Ammon's horn (tissue), 1 donor: ENCODE measurements at regions not wholly inside any gene's neighbourhood (a gene's known extent, or its start where the extent isn't known, plus 50 kb on each side); places are given as distances from the start of the nearest gene placed in this dataset.

Experiments used
- DNase-seq: peaks from one replicate; pipeline ENCODE4 v3.0.0-alpha.2; 2016; ENCODE audit warnings: low spot score

DNA sequence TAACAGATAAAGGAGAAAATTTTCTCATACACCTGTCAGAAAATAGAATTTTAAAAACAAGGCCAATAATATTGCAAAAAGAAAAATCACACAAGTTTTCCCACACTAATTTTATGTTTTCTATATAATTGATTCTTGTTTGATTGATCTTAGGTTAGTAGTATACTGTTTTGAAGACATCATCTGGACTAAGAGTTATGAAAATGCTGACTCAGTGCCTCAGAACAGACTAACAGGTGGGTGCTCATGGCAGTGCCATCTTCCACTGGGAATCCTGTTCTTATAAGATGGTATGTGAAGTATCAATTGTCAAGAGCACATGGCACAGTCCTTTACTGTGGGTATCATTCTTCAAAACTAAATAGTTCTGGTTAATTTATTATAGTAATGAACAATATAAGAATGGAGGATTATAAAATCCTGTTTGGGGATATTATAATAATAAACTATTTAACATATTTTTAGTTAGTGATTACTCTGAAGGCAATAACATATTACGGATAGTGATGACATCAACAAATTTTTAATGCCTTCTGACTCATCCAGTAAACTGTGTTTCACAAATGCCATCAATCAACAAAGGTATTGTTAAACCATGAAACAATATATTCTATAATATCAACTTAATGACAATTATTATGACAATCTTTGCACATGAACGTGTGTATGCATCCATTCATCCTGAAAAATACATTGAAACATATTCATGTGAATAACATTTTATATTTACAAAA is 384.6 kb upstream of the KHDRBS2 start:
- no peak for DNase-seq

DNA sequence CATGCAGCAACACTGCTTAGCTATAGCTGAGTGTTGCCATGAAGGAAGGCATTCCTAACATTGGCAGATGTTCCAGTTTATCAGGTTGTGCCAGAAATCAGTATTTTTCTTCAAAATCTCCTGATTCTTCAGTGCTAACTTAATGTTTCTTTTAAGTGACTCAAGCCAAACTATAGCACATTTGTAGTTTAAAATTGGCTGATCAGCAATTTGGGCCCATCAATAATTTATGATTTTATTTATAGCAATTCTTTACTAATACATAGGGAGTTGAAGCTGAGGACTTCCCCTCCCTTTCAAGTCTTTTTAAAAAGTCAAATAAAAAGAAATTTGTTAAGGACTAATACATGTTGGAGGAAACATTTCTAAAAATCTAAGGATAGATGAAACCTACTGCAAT is 383.8 kb upstream of the KHDRBS2 start:
- no peak for DNase-seq

DNA sequence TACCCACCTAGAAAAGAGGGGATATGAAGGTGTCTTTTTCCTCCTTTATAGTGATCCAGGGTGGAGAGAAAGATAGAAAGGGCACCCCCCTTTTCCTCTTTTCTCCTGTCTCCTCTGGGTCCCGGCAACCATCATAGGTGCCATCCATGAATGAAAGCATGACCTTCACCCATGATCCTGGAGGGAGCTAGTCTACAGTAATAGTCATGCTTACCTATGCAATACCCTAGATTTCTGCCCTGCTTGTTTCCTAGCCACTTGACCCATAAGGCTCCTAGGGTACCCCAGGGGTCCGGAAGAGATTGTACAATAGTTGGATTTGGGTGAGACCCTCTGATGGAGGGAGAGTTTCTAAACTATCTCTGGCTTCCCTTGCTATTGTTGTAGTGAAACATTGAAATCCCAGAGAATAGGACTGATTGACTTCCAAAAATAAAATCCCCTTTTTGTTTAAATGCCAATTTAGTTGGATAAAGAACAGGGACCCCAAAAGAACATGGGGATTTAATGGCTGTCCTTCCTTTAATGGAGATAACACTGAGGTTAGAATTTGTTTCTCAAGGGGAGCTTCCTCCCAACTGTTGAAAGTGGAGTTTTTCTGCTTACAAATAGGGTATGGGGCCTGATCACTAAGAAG is 366.8 kb upstream of the KHDRBS2 start:
- DNase-seq = no peak

DNA sequence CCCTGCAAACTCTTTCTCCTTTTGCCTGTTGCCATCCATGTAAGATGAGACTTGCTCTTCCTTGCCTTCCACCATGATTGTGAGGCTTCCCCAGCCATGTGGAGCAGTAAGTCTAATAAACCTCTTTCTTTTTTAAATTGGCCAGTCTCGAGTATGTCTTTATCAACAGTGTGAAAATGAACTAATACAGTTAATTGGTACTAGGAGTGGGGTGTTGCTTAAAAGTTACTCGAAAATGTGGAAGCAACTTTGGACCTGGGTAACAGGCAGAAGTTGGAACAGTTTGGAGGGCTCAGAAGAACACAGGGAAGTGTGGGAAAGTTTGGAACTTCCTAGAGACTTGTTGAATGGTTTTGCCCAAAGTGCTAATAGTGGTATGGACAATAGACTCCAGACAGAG is 359.2 kb upstream of the KHDRBS2 start:
- DNase-seq = no peak

DNA sequence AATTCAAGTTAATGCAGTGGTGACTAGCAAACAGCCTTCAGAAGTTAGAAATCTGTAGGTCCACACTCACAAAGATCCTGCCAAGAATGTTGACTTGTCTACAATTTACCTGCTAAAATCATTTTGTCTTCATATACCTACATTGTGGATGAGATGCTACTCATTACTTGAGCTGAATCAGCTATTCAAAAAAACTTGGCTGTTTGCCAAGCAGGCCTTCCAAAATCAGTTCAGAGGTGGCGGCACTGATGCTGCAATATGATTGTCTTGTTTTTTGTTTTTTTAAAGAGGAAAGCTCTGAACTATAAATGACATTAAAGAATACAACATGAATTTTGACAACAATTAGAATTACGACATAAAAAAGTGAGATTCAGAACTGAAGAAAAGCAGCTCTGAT is 354.7 kb upstream of the KHDRBS2 start:
- DNase-seq = no peak

DNA sequence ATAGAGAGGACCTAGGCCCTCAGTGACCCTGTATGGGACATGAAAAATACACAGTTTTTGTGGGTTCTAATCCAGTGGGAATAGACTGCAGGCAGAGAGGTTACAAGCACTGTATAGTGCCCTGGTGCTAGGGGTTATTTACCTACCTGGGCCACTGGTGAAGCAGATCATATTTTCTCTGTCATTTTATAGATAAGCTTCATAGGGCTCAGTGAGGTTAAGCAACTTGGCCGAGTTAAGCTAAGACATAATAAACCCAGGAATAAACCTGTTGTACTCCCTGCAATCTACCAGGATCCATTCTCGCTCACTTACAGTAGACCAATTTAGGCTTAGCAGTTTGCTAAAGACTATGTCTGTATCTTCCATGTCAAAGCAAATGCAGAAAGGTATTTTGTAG is 340.6 kb upstream of the KHDRBS2 start:
- no peak for DNase-seq

DNA sequence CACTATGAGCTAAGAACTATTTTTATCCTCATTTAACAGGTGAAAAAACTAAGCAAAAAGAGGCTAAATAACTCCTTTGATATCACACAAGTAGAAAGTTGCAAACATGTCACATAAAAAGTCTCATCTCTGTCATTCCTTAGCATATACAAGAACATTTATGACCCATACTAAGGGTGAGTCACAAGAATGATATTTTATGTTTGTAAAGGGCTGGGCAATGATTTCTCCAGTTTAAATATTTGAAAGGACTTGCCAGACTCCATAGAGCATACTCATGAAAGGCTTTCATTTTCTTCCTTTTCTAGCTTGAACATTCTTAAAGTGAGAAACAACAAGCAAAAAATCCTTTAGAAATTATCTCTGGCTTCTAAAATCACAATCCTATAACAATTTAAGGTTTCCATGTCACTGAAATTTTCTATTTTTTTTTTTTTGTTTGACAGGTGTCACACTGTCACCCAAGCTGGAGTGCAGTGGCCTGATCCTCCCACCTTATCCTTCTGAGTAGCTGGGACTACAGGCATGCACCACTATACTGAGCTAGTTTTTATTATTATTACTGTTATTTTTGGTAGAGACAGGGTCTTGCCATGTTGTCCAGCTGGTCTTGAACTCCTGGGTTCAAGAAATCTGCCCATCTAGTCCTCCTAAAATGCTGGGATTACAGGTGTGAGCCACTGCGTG is 338.0 kb upstream of the KHDRBS2 start:
- DNase-seq = no peak

DNA sequence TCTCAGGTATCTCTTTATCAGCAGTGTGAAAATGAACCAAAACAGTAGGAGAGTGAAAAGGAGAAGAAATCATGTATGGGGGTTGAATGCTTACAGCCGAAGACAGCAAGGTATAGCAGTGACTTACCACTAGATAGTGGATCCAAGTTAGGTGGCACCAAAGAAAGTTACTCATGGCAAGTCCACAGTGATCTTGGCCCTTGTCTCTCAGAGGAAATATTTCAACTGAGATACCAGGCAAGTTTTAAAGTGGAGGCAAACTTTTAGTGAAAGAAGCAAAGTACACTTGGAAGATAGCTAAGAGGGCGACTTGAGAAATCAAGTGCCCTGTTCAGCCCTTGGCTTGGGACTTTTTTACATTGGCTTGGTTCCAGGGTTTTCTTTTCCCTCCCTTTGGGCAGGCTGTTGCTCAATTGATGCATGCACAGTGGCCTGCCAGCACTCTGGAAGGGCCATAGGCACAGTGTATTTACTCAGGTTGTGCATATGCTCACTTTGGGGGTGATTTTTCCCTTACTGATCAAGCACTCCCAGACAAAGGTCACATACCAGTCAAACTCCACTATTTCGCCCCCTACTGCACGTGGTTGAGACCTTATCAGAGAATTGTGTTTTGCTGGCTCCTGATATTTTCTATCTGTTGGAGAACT is 329.5 kb upstream of the KHDRBS2 start:
- no peak for DNase-seq

DNA sequence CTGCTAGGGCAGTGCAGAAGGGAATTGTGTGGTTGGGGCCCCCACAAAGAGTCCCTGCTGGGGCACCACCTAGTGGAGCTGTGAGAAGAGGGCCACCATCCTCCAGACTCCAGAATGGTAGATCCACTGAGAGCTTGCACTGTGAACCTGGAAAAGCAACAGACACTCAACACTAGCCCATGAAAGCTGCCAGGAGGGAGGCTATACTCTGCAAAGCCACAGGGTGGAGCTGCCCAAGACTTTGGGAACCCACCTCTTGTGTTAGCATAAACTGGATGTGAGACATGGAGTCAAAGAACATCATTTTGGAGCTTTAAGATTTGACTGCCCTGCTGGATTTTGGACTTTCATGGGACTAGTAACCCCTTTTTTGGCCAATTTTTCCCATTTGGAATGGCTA is 328.4 kb upstream of the KHDRBS2 start:
- no peak for DNase-seq

DNA sequence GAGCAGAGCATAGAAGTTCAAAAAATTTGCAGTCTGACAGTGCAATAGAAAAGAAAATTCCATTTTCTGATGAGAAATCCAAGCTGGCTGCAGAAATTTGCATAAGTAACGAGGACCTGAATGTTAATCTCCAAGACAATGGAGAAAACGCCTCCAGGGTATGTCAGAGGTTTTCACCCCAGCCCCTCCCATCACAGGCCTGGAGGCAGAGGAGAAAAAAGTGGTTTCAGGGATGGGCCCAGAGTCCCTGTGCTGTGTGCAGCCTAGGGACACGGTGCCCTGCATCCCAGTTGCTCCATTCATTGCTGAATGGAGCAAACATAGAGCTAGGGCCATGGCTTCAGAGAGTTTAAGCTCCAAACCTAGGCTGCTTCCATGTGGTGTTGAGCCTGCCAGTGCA is 327.9 kb upstream of the KHDRBS2 start:
- no peak for DNase-seq

DNA sequence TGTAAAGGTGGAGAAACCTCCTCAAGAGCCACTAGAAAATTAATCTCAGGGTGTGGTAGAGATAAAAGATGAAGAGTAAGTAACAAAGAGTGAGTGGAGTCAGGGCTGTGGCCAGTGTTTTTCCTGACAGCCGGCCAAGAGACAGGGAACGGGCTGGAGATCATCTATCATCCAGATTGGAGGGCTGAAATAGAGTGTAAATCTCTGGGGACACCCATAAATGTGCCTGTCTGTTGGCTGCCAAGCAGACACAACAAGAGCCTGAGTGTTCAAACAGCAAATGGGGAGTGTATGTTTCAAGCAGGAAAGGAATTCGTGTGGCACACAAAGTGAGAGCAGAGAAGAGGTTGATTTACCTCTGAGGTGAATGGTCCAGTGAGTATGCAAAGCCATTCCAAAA is 326.4 kb upstream of the KHDRBS2 start:
- no peak for DNase-seq

DNA sequence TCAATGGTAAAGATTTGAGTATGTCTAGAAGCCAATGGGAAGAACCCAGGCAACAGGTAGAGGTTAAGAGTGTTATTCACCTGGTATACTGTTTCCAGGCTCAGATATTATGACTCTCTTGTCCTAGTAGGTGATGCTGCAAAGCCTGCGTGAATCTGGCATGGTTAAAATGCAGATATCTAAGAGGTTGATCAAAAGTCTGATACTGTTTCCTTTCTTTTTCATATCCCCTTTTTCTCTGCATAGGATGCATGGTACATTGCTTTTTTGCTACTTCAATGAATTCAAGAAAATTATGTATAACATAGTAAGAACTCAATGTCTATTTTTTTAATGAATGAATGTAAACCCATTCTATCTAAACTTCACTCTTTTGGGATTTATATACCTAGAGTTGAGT is 284.3 kb upstream of the KHDRBS2 start:
- DNase-seq = no peak

DNA sequence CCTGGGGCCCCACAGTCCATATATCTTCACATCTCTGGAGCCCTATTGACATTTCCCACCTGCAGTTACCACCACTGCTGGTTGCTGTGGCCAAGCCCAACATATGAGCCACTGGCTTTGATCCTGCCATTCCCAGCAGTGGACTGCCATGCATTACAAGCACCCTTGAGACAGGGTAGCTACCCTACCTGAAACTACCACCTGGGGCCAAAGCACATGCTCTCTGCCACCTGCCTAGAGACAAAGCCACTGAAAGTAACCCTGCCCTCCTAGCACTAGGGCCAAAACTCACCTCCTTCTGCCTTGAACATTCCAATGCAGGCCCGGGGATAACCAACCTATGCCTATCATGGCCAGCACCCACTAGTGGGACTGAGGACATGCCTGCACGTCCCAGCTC is 255.5 kb upstream of the KHDRBS2 start:
- DNase-seq = no peak

DNA sequence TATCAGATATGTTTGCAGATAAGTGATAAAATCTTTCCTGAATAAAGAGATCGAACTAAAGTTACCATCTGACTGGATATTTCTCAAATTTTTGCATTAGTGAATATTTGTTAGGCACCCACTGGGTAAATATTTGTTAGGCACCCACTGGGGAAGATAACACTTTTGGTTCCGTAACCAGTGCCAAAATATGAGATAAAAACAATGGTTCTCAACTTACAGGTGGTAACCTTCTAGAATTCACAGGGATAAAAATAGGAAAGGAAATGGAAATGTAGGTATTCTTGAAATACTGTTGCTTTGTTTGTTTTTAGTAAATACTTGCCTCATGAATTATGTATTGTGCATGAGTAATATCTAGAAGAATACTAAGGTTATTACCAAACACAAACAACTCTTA is 245.0 kb upstream of the KHDRBS2 start:
- no peak for DNase-seq

DNA sequence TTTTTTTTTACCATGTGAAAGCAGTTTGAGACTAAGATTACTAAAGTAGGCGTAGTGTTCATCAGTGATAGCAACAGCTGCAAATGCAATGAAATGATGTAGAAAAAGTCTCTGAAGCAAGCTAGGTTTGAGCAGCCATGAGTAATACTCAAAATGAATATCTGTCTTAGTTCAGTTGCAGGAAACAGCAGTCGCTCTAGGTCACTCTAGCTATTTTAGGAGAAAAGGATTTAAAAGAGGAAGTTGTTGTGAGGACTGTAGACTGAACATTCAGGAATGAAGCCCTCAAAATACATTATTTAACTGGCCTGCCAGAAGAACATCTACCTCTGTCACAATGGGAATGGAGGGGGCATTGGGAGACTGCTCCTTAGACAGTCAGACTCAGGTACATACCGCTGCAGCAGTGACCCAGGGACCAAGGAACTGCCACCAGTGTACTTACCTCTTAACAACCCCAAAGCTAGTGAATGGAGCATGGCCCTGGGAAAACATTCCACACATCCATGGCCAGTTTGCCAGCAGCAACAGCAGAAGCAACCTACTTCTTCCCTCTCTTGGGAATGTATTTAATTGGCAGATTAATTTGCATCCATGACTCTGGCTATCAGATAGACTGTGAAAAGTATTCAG is 243.0 kb upstream of the KHDRBS2 start:
- DNase-seq = no peak

DNA sequence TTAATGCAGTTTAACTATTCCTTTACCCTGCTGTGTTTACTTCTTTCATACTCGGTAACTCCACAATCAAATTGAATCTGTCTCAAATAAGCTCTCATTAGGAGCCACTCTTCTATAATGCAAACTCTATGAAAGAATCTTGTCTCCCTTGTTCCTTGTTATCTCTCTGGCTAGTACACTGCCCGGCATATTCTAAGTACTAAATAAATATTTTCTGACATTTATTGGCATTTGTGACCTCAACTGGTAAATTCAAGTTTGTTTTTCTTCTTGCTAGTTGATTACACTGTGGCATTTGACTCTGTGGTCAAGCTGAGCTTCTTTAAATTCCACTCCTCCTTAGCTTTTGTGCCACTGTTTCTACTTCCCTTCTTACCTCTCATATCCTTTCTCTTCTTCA is 237.6 kb upstream of the KHDRBS2 start:
- DNase-seq = no peak

DNA sequence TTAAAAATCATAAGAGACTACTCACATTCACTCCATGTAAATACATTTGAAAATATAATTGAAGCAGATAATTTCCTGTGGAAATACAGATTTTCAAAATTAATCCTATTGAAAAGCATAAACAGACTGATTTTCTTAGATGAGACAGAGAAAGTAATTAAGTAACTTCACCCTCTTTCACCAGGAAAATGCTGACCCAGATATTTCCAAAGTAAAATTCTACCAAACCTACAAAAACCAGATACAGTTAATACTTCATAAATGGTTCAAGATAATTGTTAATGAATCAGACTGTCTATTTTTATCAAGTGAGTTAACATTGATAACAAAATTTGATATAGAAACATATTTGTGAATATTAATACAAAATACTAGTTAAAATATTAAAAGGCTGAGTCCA is 233.5 kb upstream of the KHDRBS2 start:
- no peak for DNase-seq

DNA sequence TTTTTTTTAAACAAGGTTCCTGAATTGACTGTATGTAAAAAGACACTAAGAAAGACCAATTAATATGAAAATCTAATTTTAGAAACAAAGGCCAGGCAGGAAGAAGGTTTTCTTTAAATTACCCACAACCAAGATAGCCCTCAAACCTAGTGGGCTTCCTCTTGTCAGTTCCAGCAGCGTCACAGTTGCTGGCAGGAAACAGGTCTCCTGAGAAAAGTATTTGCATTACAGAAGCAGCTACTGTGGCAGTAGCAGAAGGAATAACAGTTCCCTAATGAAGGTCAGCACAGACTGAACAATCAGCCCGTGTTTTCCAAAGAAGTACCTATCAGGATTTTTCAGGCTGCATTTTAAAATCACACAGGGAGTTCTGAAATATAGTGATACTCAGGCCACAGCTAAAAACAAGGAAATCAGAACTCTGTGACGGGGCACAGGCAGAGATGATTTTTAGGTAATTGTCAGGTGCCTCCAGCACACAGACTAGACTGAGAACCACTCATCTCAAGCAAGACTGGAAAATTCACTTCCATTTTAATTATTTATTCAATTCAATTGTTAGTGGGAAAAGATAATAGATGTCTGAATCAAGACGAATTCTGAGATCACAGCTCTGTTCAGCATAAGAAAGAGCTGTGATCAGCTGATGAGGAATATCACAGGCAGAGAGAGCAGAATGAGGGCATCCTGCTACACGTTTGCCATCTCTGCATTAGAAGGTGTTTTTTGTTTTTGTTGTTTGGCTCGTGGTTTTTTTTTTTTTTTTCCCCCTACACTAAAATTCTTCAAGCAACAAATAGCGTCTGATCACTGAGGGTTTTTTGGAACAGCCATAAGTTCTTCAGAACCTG is 230.5 kb upstream of the KHDRBS2 start:
- no peak for DNase-seq

DNA sequence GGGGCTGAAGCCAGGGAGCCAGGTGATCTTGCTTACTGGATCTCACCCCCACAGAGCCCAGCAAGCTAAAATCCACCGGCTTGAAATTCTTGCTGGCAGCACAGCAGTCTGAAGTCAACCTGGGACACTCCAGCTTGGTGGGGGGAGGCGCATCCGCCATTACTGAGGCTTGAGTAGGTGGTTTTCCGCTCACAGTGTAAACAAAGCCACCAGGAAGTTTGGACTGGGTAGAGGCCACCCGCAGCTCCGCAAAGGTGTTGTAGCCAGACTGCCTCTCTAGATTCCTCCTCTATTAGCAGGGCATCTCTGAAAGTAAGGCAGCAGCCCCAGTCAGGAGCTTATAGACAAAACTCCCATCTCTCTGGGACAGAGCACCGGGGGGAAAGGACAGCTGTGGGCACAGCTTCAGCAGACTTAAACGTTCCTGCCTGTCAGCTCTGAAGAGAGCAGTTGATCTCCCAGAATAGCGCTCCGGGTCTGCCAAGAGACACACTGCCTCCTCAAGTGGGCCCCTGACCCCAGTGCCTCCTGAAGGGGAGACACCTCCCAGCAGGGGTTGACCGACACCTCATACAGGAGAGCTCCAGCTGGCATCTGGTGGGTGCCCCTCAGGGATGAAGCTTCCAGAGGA is 206.3 kb upstream of the KHDRBS2 start:
- DNase-seq = no peak

DNA sequence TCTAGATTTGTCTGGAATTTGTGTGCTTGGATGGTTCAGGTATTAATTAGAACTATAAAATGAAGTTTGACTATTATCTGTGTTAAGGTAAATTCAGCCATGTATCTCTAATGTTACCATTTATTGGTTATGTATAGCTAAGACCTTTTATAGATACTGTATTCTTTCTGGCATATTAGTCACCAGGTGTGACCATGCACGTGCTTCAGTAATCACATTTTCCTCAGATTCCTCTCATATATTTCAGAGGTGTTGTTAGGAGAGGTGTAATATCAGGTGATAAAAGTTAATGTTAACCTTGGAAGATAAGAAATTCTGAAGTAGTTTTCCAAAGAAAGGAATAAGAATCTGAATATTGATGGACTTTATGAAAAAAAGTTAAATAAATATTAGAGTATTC is 194.5 kb upstream of the KHDRBS2 start:
- DNase-seq = no peak

DNA sequence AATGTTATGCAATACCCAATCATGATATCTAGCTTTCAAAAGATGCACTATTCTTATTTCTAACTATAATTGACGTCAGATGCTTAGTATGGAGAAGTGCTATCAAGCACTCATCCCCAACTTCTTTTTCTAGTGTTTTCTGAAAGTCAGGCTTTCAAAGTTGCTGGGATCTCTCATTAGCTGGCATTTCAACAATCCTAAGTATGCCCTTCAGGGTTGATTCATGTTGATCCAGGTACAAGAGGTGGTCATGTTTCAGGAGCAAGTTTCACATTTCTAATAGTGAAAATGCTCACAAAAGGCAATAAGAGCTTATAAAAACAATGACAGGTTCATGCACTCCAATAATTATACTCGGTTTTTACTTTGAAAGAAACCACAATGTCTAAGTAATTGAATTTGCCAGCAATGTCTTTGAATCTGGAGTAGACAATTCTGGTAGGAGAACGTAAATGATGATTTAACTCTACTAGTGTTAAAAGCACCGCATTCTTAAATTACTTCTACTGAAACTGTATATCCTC is 193.7 kb upstream of the KHDRBS2 start:
- no peak for DNase-seq
